ENCODE measurements at regions not wholly inside any gene's neighbourhood (a gene's known extent, or its start where the extent isn't known, plus 50 kb on each side); places are given as distances from the start of the nearest gene placed in this dataset.
A peak's percentile ranks its signal among the peaks of the same experiment; 100 is the strongest.

- DNase-seq, result peak; percentile 82
- Histone ChIP-seq H3K79me2 (ENCODE audit: low read length) (no peaks in the 10 kb centered on the region), H3K36me3 (ENCODE audit: insufficient read depth, low read length) (no peaks in the 10 kb centered on the region), H4K20me1 (ENCODE audit: insufficient read depth, low read depth, low read length) (no peaks in the 10 kb centered on the region), H3K4me2 (ENCODE audit: low read depth, low read length, poor library complexity, severe bottlenecking) (peak overlapping the region; percentile 46), H3K27me3 (ENCODE audit: low read length) (no peaks in the 10 kb centered on the region), H3K9ac (ENCODE audit: low read length) (peak overlapping the region; percentile 62), H3K9me2 (replicated peaks; ENCODE audit: insufficient read depth, low read length) (no peaks in the 10 kb centered on the region), H3K27ac (ENCODE audit: low read length) (peak overlapping the region; percentile 97), H2AFZ (ENCODE audit: low read length) (no peak overlapping the region), H3K4me1 (ENCODE audit: low read length) (peaks cover 86% of the 10 kb centered on the region), H3K9me3 (ENCODE audit: low read length) (no peaks in the 10 kb centered on the region), H3K4me3 (ENCODE audit: low read length) (peak overlapping the region; percentile 23)
Measured at GRCh38 chr1:116224111-116224510, 112.9 kb downstream of the MAB21L3 start.

GRCh38 chr1:116224561-116224960 lies 113.4 kb downstream of the MAB21L3 start:
- Histone ChIP-seq H3K9me3 (ENCODE audit: low read length) (no peaks in the 10 kb centered on the region), H4K20me1 (ENCODE audit: insufficient read depth, low read depth, low read length) (no peaks in the 10 kb centered on the region), H3K27ac (ENCODE audit: low read length) (peak overlapping the region; percentile 97), H3K27me3 (ENCODE audit: low read length) (no peaks in the 10 kb centered on the region), H3K9ac (ENCODE audit: low read length) (peak overlapping the region; percentile 62), H3K4me1 (ENCODE audit: low read length) (peaks cover 84% of the 10 kb centered on the region), H3K79me2 (ENCODE audit: low read length) (no peaks in the 10 kb centered on the region), H2AFZ (ENCODE audit: low read length) (no peak overlapping the region), H3K4me3 (ENCODE audit: low read length) (peak overlapping the region; percentile 23), H3K9me2 (replicated peaks; ENCODE audit: insufficient read depth, low read length) (no peaks in the 10 kb centered on the region), H3K4me2 (ENCODE audit: low read depth, low read length, poor library complexity, severe bottlenecking) (peak overlapping the region; percentile 46), H3K36me3 (ENCODE audit: insufficient read depth, low read length) (no peaks in the 10 kb centered on the region)
- DNase-seq, result peak; percentile 82

GRCh38 chr1:116226017-116226416 lies 114.8 kb downstream of the MAB21L3 start:
- H3K9me3 ChIP-seq (ENCODE audit: low read length), result no peaks in the 10 kb centered on the region
- H3K4me2 ChIP-seq (ENCODE audit: low read depth, low read length, poor library complexity, severe bottlenecking), result peak overlapping the region; percentile 46
- H3K79me2 ChIP-seq (ENCODE audit: low read length), result no peaks in the 10 kb centered on the region
- peak overlapping the region; percentile 97 for H3K27ac ChIP-seq (ENCODE audit: low read length)
- no peaks in the 10 kb centered on the region for H4K20me1 ChIP-seq (ENCODE audit: insufficient read depth, low read depth, low read length)
- no peaks in the 10 kb centered on the region for H3K36me3 ChIP-seq (ENCODE audit: insufficient read depth, low read length)
- no peaks in the 10 kb centered on the region for H3K27me3 ChIP-seq (ENCODE audit: low read length)
- DNase-seq, result peak; percentile 91
- no peak overlapping the region for H2AFZ ChIP-seq (ENCODE audit: low read length)
- H3K4me1 ChIP-seq (ENCODE audit: low read length), result peaks cover 92% of the 10 kb centered on the region
- H3K4me3 ChIP-seq (ENCODE audit: low read length), result peak overlapping the region; percentile 3; the same call in 1 of the 2 replicates
- H3K9ac ChIP-seq (ENCODE audit: low read length), result peak overlapping the region; percentile 30
- H3K9me2 ChIP-seq (replicated peaks; ENCODE audit: insufficient read depth, low read length), result no peaks in the 10 kb centered on the region

- no peaks in the 10 kb centered on the region for H3K9me2 ChIP-seq (replicated peaks; ENCODE audit: insufficient read depth, low read length)
- no peaks in the 10 kb centered on the region for H4K20me1 ChIP-seq (ENCODE audit: insufficient read depth, low read depth, low read length)
- peak overlapping the region; percentile 47 for H3K4me2 ChIP-seq (ENCODE audit: low read depth, low read length, poor library complexity, severe bottlenecking)
- peak overlapping the region; percentile 62 for H3K9ac ChIP-seq (ENCODE audit: low read length)
- no peak overlapping the region for H2AFZ ChIP-seq (ENCODE audit: low read length)
- no peaks in the 10 kb centered on the region for H3K79me2 ChIP-seq (ENCODE audit: low read length)
- H3K27me3 ChIP-seq (ENCODE audit: low read length), result no peaks in the 10 kb centered on the region
- no peaks in the 10 kb centered on the region for H3K36me3 ChIP-seq (ENCODE audit: insufficient read depth, low read length)
- peak; percentile 87 for DNase-seq
- peak overlapping the region; percentile 97 for H3K27ac ChIP-seq (ENCODE audit: low read length)
- no peak overlapping the region for H3K4me3 ChIP-seq (ENCODE audit: low read length)
- H3K9me3 ChIP-seq (ENCODE audit: low read length), result no peaks in the 10 kb centered on the region
- peaks cover 97% of the 10 kb centered on the region for H3K4me1 ChIP-seq (ENCODE audit: low read length)
Measured at GRCh38 chr1:116228511-116228910, 117.3 kb downstream of the MAB21L3 start.

GRCh38 chr1:116230712-116231111 lies 119.5 kb downstream of the MAB21L3 start:
- Histone ChIP-seq H3K4me2 (ENCODE audit: low read depth, low read length, poor library complexity, severe bottlenecking) (peak overlapping the region; percentile 71), H3K4me3 (ENCODE audit: low read length) (peak overlapping the region; percentile 35; the same call in 1 of the 2 replicates), H3K4me1 (ENCODE audit: low read length) (peaks cover 91% of the 10 kb centered on the region), H2AFZ (ENCODE audit: low read length) (no peak overlapping the region), H4K20me1 (ENCODE audit: insufficient read depth, low read depth, low read length) (no peaks in the 10 kb centered on the region), H3K79me2 (ENCODE audit: low read length) (no peaks in the 10 kb centered on the region), H3K36me3 (ENCODE audit: insufficient read depth, low read length) (no peaks in the 10 kb centered on the region), H3K27ac (ENCODE audit: low read length) (peak overlapping the region; percentile 92), H3K9me2 (replicated peaks; ENCODE audit: insufficient read depth, low read length) (no peaks in the 10 kb centered on the region), H3K9ac (ENCODE audit: low read length) (peak overlapping the region; percentile 22; the same call in 1 of the 2 replicates), H3K27me3 (ENCODE audit: low read length) (no peaks in the 10 kb centered on the region), H3K9me3 (ENCODE audit: low read length) (no peaks in the 10 kb centered on the region)
- DNase-seq, result peak; percentile 65

- Histone ChIP-seq H3K9me3 (ENCODE audit: low read length) (no peaks in the 10 kb centered on the region), H3K9ac (ENCODE audit: low read length) (peak overlapping the region; percentile 50), H3K4me2 (ENCODE audit: low read depth, low read length, poor library complexity, severe bottlenecking) (peak overlapping the region; percentile 71), H3K27me3 (ENCODE audit: low read length) (no peaks in the 10 kb centered on the region), H3K4me3 (ENCODE audit: low read length) (peak overlapping the region; percentile 35), H3K4me1 (ENCODE audit: low read length) (peaks cover 81% of the 10 kb centered on the region), H3K9me2 (replicated peaks; ENCODE audit: insufficient read depth, low read length) (no peaks in the 10 kb centered on the region), H3K27ac (ENCODE audit: low read length) (peak overlapping the region; percentile 92), H4K20me1 (ENCODE audit: insufficient read depth, low read depth, low read length) (no peaks in the 10 kb centered on the region), H3K36me3 (ENCODE audit: insufficient read depth, low read length) (no peaks in the 10 kb centered on the region), H2AFZ (ENCODE audit: low read length) (peak overlapping the region; percentile 12), H3K79me2 (ENCODE audit: low read length) (no peaks in the 10 kb centered on the region)
- DNase-seq, result peak; percentile 62
Measured at GRCh38 chr1:116231752-116232151, 120.6 kb downstream of the MAB21L3 start.

GRCh38 chr1:116232989-116233514 lies 121.9 kb downstream of the MAB21L3 start:
- no peaks in the 10 kb centered on the region for H3K79me2 ChIP-seq (ENCODE audit: low read length)
- peak overlapping the region; percentile 71 for H3K4me2 ChIP-seq (ENCODE audit: low read depth, low read length, poor library complexity, severe bottlenecking)
- H3K9me3 ChIP-seq (ENCODE audit: low read length), result no peaks in the 10 kb centered on the region
- no peak overlapping the region for H2AFZ ChIP-seq (ENCODE audit: low read length)
- H3K9ac ChIP-seq (ENCODE audit: low read length), result peak overlapping the region; percentile 59
- no peaks in the 10 kb centered on the region for H3K9me2 ChIP-seq (replicated peaks; ENCODE audit: insufficient read depth, low read length)
- peak; percentile 94 for DNase-seq
- H3K4me1 ChIP-seq (ENCODE audit: low read length), result peaks cover 75% of the 10 kb centered on the region
- no peaks in the 10 kb centered on the region for H3K36me3 ChIP-seq (ENCODE audit: insufficient read depth, low read length)
- peak overlapping the region; percentile 92 for H3K27ac ChIP-seq (ENCODE audit: low read length)
- no peaks in the 10 kb centered on the region for H4K20me1 ChIP-seq (ENCODE audit: insufficient read depth, low read depth, low read length)
- H3K27me3 ChIP-seq (ENCODE audit: low read length), result no peaks in the 10 kb centered on the region
- peak overlapping the region; percentile 50 for H3K4me3 ChIP-seq (ENCODE audit: low read length)

- H3K79me2 ChIP-seq (ENCODE audit: low read length), result no peaks in the 10 kb centered on the region
- no peaks in the 10 kb centered on the region for H4K20me1 ChIP-seq (ENCODE audit: insufficient read depth, low read depth, low read length)
- H3K9me2 ChIP-seq (replicated peaks; ENCODE audit: insufficient read depth, low read length), result no peaks in the 10 kb centered on the region
- no peak overlapping the region for H2AFZ ChIP-seq (ENCODE audit: low read length)
- no peaks in the 10 kb centered on the region for H3K9me3 ChIP-seq (ENCODE audit: low read length)
- H3K4me2 ChIP-seq (ENCODE audit: low read depth, low read length, poor library complexity, severe bottlenecking), result peak overlapping the region; percentile 71
- H3K4me3 ChIP-seq (ENCODE audit: low read length), result peak overlapping the region; percentile 50; the same call in 1 of the 2 replicates
- H3K36me3 ChIP-seq (ENCODE audit: insufficient read depth, low read length), result no peaks in the 10 kb centered on the region
- peaks cover 66% of the 10 kb centered on the region for H3K4me1 ChIP-seq (ENCODE audit: low read length)
- peak overlapping the region; percentile 59 for H3K9ac ChIP-seq (ENCODE audit: low read length)
- DNase-seq, result no peak
- peak overlapping the region; percentile 92 for H3K27ac ChIP-seq (ENCODE audit: low read length)
- no peaks in the 10 kb centered on the region for H3K27me3 ChIP-seq (ENCODE audit: low read length)
Measured at GRCh38 chr1:116234429-116234828, 123.2 kb downstream of the MAB21L3 start.

Data from Karpas-422 (cell line).